ENCODE measurements at regions not wholly inside any gene's neighbourhood (a gene's known extent, or its start where the extent isn't known, plus 50 kb on each side); places are given as distances from the start of the nearest gene placed in this dataset.
"Not testable (repeated sequence)": the region's sequence is repeated elsewhere in the genome, so short reads cannot be mapped to it uniquely, and the experiment has no call there.

GRCh38 chr1:30450818-30451233, 272.6 kb downstream of the MATN1 start:
- DNase-seq: no peak

GRCh38 chr1:30450148-30450817, 273.1 kb downstream of the MATN1 start:
- DNase-seq: no peak

GRCh38 chr1:30449428-30450147, 273.8 kb downstream of the MATN1 start:
- no peak for DNase-seq

- no peak for DNase-seq
Observed at GRCh38 chr1:30449003-30449402, 274.4 kb downstream of the MATN1 start.

- no peak for DNase-seq
Observed at GRCh38 chr1:30447701-30448100, 275.7 kb downstream of the MATN1 start.

GRCh38 chr1:30447080-30447479, 276.3 kb downstream of the MATN1 start:
- DNase-seq: no peak

GRCh38 chr1:30446508-30446907, 276.9 kb downstream of the MATN1 start:
- DNase-seq: no peak

- DNase-seq: no peak
Observed at GRCh38 chr1:30446095-30446494, 277.3 kb downstream of the MATN1 start.

GRCh38 chr1:30445449-30445848, 277.9 kb downstream of the MATN1 start:
- no peak for DNase-seq

- DNase-seq: no peak
Observed at GRCh38 chr1:30444850-30445249, 278.5 kb downstream of the MATN1 start.

GRCh38 chr1:30444401-30444800, 279.0 kb downstream of the MATN1 start:
- no peak for DNase-seq

- not testable (repeated sequence) for DNase-seq
Observed at GRCh38 chr1:30438274-30438673, 285.1 kb downstream of the MATN1 start.

- DNase-seq: no peak
Observed at GRCh38 chr1:30437059-30437576, 286.3 kb downstream of the MATN1 start.

- no peak for DNase-seq
Observed at GRCh38 chr1:30427545-30427944, 295.8 kb downstream of the MATN1 start.

GRCh38 chr1:30425046-30425445, 298.3 kb downstream of the MATN1 start:
- DNase-seq: no peak

- no peak for DNase-seq
Observed at GRCh38 chr1:30423570-30423969, 299.8 kb downstream of the MATN1 start.

- no peak for DNase-seq
Observed at GRCh38 chr1:30422251-30422650, 301.1 kb downstream of the MATN1 start.

GRCh38 chr1:30420519-30421050, 302.8 kb downstream of the MATN1 start:
- DNase-seq: no peak

GRCh38 chr1:30419831-30420230, 303.6 kb downstream of the MATN1 start:
- no peak for DNase-seq

GRCh38 chr1:30418939-30419720, 304.3 kb downstream of the MATN1 start:
- no peak for DNase-seq

GRCh38 chr1:30418061-30418938, 305.1 kb downstream of the MATN1 start:
- DNase-seq: no peak

GRCh38 chr1:30417701-30418046, 305.7 kb downstream of the MATN1 start:
- DNase-seq: no peak
